Activated gamma-delta T cell treated with anti-CD3 and anti-CD28 coated beads, Interleukin-2, amount 50 U/mL, for 16 hours (primary cell): ENCODE measurements at regions not wholly inside any gene's neighbourhood (a gene's known extent, or its start where the extent isn't known, plus 50 kb on each side); places are given as distances from the start of the nearest gene placed in this dataset.

Experiments used
- DNase-seq: peaks from one replicate; pipeline ENCODE4 v3.0.0-alpha.2; 2020; ENCODE audit warnings: low read depth

DNA sequence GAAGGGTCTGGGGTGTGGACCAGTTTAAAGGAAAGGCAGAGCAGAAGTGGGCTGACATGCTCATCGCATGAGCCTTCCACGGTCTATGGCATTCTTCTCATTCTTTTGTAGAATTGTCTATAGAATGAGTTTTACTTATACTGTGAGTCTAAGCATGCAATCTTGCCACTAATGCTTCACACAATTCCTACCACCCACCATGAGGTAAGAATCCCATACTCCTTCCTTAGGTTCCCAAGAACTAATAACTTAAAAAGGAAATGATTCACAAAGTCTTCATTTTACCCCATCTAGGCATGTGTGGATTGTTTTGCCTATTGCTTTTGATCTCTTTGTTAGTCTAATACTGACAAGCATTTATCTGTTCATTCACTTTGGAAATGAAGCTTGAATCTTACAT lies 195.2 kb downstream of the LY86 start:
- no peak for DNase-seq

DNA sequence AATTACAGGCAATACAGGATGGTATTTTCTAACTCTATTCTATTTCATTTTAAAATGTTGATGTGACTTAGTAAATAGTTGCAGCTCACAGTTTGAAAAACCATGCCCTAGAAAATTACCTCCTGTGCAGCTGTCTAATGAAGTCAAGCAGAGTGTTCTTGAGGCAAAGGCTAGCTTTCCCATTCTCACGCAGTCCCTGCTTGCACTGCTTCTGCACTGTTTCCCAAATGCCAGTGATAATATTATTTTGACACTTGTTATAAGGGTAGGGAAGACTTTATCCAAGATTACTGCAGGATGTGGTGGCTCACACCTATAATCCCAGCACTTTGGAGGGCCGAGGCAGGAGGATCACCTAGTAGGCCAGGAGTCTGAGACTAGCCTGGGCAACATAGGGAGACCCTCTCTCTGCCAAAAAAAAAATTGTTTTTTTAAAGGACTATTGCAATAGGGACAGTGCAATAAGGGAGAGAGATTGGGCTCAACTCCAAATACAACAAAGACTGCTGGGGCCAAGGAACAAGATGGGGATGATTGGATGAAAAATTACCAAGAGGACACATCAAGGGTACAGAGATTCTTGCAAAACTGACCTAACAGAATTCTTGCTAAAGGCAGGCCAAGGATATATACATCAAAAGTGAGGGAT lies 196.1 kb downstream of the LY86 start:
- DNase-seq, result no peak

DNA sequence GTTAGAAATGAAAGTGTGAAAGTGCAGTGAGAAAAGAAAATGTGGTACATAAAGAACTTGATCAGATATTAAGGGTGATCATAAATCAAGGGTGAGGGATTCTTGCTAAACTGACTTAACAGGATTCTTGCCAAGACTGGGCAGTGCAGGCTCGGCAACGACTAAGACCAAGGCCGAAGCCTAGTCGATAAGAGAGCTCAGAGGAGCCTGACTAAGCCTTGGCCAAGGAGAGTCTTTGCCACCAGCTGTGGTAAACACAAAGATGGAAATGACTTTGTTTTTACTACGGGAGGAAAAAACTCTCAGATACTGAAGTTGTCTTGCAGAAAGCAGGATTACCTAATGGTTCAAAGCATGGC lies 196.6 kb downstream of the LY86 start:
- DNase-seq, result no peak

DNA sequence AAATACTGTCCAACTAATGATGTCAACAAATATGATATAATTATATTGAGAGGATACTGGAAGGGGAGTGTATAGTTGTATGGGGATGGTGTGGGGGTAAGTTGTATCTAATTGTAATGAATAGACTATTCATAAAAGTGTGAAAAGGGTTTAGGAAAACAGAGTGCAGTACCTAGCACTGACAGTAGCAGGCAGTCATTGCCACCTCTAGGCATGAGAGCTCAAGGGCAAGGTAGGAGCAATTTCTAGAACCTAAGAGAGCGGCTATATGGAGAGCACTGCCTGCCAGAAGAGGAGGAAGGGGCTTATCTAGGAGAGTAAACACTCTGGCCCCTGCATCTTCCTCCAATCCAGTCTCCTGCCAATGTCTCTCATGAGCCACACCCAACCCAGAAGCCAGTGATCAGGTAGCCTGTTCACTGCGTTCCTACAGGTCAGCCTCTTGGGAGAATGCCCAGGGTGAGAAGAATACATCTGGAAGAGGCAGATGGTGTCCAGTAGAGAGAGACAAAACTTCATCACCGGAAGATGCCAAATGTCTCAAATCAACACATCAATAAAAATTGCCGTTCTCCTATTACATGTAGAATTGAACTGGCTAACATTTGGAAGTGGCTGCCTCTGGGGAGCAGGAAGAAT lies 200.0 kb downstream of the LY86 start:
- DNase-seq, result no peak

DNA sequence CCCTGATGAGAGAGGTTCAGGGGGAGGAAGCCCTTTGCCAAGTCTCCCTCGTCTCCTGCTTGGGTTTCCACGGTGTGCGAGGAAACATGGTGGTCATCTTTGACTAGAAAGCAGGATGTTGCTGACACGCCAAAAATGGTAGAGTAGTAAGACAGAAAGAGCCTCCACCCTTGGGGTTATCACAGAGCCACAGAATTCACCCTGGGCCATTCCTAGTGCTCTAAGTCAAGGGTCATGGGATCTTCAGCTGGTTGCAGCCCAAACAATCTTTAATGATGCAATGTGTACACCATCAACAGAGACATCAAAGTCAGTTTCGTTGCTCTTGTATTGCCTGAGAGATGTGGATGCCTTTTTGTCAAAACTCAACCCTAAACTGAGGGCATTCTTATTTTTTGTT lies 201.9 kb downstream of the LY86 start:
- no peak for DNase-seq

DNA sequence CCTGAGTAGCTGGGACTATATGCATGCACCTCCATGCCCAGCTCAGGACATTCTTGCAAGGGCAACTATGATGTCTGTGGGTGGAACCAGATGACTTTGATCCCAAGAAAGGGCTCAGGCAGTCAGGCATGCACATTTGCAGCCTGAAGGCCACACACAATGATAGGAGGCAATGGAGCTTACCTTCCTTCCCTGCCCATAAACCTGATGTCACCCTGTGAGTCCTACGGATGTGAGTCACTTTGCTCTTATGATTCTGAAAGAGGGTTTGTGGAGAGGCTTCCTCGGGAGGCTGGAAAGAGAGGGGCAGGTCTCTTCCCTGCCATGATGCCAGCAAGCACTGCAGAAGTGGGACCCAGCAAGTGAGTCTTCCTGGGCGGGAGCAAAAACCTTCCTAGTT lies 202.4 kb downstream of the LY86 start:
- no peak for DNase-seq

DNA sequence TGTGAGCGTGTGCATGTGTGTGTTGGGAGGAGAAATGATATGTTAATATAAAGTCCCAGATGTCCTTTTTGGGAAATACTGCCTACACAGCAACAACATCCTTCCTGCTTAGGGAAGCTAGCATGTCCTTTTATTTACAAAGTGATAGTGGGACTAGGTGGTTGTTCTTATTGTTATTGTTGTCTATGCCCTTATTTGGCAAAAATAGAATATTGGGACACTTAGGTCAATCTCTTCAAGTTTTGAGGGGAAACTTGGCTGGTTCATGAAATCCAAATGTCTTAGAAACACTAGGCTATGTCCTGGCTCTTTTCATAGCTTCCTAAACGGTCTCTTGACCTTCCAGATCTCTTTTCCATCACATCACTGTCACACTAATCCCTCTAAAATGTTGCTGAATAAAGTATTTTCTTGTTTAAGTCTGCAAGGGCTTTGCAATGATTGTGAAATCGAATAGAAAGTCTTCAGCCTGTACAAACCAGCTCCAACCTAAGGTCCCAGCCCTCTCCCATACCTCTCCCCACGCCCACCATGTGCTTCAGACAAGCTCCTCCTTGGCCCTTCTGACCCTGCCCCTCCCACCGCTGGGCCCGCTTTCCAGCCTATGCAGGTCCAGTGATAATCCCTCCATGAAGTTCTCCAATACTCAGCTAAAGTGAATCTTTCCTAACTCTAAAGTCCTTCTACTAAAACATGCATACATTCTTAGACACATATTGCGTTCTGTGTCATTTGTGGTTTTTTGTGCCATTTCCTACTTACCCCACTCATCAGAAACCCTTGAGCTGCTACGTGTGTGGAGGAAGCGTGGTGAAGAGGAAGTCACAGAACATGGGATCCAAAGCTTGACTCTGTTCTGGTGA lies 205.1 kb downstream of the LY86 start:
- no peak for DNase-seq

DNA sequence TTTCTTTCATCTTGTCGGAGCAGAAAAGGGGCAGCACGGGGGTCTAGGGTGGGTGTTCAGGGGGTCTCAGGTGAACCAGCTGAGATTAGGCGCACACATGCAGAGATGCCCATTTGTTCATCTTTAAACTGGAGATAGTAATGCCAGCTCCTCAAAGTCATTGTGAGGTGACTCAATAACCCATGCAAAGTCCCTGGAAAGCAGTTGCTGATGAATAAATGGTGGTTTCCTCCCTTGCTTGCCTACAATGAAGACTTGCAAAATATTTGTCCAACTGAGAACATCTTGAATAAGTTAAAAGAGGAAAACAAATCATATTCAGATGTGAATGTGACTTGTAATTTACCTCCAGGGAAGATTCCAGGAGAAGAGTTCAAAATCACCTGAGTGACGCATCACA lies 206.9 kb downstream of the LY86 start:
- no peak for DNase-seq

DNA sequence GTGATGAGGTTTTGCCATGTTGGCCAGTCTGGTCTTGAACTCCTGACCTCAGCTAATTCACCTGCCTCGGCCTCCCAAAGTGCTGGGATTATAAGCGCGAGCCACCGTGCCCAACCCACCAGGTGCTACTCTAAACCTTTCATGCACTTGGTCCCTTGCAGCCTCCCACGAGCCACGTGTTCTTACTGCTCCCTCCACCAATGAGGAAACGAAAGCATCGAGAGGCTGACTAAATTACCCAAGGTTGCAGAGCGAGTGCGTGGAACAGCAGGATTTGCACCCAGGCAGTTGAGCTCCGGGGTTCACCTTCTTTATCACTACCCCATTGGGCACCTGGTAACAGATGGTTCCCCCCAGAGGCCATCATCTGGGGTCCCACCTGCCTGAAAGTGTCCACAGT lies 208.3 kb downstream of the LY86 start:
- no peak for DNase-seq

DNA sequence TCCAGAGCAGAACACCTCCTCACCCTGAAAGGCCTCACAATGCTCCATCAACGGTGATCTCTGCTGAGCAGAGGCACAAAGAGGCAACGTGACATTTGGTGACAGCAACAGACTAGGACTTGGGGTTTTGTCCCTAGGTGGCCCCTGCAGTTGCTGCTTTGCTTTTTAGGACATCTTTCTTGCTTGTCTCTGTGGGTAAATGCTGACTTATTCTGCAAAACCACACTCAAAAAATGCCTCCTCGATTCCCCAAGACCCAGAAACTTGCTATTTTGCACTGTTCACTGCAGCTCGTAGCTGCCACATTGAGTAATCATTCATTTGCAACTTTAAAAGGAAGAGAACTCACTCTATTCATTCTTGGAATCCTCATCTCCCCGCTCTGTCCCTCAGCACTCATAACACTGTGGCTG lies 209.9 kb downstream of the LY86 start:
- no peak for DNase-seq

DNA sequence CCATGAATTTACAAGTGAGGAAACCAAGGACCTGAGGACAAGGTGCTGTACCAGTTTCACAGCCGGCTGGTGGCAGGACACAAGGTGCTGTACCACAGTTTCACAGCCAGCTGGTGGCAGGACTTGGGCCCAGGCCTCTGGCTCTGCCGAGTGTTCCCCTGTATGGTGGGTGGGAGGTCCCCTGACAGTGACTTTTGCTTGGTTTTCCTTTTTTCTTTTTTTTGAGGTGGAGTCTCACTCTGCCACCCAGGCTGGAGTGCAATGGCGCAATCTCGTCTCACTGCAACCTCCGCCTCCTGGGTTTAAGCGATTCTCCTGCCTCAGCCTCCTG lies 212.4 kb downstream of the LY86 start:
- no peak for DNase-seq

DNA sequence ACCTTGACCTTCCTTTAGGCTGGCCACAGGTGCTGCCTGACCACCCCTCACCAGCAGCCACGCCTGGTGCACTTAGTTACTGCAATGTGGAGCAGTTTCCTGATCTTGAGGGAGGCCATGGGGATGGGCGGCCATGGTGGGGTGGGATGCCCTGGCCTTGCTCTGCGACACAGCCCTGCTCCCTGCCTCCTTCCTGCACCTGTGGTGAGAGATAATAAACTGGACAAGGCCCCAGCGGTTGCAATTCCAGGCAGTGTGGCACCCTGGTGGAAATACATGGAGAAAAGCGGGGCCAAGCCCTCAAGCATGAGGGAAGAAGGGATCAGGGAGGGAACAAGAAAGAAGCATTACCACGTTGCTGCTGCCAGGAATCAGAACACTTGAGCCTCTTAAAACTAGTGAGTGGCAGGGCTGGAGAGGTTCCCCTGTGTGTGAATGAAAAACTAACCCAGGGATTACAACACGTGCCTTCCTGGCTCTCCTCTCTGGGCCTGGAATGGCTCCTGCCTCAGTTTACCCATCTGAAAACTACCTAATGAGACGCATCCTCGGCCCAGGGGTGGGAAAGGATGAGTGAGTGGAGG lies 213.2 kb downstream of the LY86 start:
- DNase-seq, result no peak

DNA sequence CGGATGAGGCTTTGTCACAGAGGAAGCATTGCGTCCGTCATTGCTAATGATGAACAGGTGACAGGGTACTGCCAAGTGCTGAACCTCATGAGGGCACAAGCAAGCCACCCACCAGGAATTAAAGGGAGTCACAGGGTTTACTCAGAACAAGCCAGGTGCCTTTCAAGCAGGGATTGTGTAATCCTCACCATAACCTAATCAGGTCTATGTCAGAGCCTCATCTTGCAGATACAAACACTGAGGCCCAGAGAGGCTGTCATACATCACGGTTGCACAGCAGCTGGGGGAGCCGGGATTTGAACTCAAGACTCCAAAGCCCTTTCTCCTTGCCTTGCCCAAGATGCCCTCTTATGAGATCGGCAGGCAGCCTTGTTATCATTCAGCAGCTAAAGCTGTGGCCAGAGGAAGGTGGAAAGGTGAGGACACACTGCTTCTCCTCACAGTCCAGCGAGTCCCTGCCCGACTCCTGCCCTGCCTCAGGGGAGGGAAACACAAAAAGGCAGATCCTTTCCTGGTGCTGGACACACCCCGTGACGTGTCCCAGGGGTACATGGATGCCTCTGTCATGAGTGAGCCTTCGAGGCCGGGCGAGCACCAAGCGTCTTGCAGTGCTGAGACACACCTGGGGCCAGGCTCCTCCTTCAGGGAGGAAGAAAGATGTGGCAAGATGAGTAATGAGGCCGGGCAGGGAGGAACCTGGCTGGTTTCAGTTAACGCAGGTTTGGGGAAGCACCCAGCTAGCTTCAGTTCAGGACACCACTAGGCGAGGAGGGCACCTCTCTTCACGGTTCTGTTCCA lies 214.9 kb downstream of the LY86 start:
- no peak for DNase-seq

DNA sequence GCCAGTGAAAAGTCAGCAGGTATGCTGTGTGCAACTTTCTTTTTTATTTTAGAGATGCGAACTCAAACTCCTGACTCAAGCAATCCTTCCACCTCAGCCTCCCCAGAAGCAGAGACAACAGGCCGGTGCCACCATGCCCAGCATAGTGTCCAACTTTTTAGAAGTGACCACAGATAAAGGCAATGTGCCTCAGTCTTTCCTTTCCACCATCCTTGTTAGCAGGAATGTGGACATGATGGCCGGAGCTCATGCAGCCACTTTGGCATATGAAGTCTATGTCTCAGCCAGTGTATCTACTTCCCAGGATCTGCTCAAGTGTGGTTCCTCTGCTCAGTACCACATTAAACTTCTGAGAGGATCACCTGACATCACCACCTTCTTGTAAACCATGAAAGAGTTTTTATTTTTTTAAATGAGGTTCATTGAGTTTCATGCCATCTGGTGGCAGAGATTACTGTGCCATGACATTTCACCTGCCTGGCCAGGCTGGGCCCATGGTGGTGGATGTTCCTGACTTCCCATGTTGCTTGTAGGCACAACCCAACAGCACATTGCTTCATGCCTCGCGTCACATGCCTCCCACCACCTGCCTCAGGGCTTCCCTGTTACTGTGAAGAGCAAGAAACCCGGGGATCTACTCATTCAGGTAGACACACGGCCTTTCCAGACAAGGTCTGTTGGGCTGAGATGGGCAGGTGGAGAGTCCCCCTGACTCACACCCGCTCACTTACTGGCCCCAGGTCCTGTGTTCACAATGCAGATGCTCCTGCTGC lies 216.5 kb downstream of the LY86 start:
- no peak for DNase-seq

DNA sequence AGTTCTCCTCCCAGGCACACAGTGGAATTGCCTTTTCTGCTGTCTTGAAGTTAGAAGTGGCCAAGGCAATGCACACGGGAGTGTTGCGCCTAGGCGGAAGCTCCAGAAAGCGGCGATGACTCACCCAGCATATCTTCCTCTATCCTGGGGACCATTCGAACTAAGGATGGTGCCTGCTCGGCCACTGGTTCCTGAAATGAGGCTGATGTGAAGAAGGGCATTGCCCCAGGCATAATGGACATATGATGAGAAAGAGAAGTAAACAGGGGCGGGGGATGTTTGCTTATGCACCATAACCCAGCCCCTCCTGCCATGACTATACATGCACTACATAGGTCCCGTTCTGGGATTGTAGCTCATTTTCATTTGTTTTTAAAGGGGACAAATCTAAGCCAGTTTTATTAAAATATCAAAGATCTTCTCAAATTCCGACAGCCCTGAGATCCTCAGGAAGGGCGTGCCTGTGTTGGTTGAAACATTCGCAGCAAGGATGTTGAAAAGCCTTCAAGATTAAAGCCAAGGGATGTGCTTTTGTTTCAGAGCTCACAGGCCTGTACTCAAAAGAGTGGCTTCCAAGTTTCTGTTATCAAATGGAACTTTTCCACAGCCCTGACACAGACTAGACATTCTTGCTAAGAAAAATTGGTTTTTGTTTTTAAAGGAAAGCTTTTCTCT lies 218.5 kb downstream of the LY86 start:
- no peak for DNase-seq

DNA sequence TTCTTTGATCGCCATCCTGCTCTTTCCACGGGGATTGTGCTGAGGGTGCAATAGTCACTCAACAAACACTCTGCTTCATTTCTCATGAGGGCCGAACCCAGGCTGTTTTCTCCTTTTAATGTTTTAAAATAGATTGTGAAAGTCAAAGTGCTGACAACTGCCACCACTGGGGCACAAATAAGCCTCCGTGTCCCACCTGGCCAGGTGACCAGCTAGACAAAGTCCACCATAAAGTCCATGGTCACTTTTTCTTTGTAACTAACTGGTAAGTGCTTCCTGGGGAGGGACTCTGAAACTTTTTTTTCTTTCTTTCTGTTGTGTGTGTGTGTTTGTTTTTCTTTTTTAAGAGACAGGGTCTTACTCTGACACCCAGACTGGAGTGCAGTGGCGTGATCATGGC lies 219.8 kb downstream of the LY86 start:
- no peak for DNase-seq

DNA sequence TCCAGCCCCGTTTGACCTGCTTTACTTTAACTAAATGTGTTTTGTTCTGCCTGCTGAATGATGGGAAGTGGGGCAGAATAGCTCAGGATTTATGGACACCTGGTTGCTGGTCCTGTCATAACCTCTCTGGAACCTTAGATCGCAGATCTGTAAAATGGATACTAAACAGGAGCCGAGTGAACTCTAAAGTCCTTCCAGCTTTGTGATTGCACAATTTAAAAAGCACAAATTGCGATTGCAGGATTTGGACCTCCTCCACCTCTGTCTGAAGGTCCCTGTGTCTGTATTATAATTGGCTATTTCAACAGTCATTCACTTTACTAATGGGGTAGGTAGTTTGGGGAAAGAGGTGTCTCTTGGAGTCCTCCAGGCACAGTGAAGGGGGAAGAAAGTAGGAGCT lies 220.4 kb downstream of the LY86 start:
- no peak for DNase-seq

DNA sequence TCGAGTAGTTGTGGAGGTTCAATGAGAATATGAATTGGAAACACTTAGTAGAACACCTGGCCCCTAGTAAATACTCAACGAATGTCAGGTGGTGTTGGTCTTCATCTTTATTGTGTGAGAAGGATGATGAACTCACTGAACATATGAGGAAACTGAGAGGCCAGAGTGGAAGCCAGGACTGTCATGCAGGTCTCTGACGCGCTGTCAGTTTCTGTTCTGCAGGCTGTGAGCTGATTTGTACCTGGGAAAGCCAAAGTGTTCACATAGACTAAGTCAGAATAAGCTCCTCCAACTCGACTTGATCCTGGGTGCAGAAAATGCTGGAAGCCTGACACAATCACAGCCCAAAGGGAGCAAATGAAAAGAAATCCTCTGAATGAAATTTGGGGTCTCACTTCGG lies 222.2 kb downstream of the LY86 start:
- no peak for DNase-seq

DNA sequence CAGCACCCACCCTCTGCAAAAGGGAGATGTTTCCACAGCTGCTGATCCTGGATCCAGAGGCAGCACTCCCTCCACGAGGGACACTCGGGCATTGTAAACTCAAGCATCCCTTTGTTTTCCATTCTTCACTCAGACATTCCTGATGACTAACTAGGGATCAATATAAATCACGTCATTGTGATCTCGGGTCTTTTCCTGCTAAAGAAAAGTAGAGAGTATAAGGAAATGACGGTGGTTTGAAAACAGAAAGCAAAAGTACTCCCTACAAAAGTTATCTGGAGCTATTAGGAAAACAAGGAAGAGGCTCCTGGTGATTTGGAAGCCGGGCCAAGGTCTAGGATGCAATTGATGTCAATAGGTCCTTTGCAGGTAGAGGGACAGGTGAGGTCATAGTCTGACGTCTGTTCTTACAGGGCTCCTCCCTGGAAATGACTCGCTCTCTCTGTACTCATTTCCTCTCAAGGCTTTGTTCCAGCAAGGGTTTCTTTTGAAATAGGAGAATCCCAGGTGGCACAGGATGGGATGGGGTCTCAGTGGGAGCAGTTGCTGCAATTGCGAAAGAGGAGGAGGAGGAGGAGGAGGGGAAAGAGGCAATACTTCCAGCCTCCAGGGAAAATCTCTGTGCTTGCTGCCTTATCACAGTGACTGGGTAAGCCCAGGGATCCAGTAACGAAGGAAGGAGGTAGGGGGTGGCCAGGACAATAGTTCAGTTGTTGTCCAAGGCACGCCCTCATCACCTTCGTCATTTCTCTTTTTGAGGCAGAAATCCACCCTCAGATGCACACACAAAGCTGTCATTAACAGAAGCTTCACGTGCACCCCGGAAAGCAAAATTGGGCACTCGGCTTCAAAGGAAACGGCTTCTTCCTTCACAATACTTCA lies 222.8 kb downstream of the LY86 start:
- no peak for DNase-seq

DNA sequence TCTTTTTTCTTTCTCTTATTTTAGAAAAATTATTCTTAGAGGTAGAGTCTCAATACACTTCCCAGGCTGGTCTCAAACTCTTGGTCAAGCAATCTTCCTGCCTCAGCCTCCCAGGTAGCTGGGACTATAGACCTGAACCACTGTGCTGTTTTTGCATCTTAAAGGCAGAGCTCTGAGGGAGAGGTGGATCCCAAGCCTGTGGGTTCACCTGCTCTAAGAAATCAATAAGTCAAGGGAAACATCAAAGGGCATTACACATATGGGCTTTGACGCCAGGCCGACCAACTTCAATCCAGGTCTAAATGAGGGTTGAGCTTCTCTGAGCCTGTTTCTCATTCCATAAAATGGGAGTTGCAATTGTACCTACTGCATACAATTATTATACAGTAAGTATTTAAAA lies 223.9 kb downstream of the LY86 start:
- DNase-seq, result no peak
